ENCODE measurements at regions not wholly inside any gene's neighbourhood (a gene's known extent, or its start where the extent isn't known, plus 50 kb on each side); places are given as distances from the start of the nearest gene placed in this dataset.

- Histone ChIP-seq H3K9ac (ENCODE audit: low read depth, low read length, poor library complexity, severe bottlenecking) (no peak overlapping the region), H3K4me2 (ENCODE audit: low read depth, low read length, poor library complexity, severe bottlenecking) (no peak overlapping the region), H3K79me2 (ENCODE audit: insufficient read depth, low read length) (no peaks in the 10 kb centered on the region), H3F3A (ENCODE audit: low read depth) (no peaks in the 10 kb centered on the region), H4K20me1 (ENCODE audit: insufficient read depth, low read length, poor library complexity, severe bottlenecking) (no peaks in the 10 kb centered on the region), H3K36me3 (ENCODE audit: insufficient read depth, low read length) (no peaks in the 10 kb centered on the region), H3K4me3 (ENCODE audit: low read length, poor library complexity, severe bottlenecking) (no peak overlapping the region), H3K9me2 (replicated peaks; ENCODE audit: low read depth, low read length) (no peaks in the 10 kb centered on the region), H2AFZ (ENCODE audit: low read length) (no peak overlapping the region), H3K27me3 (ENCODE audit: insufficient read depth, low read length, poor library complexity, severe bottlenecking) (no peaks in the 10 kb centered on the region), H3K4me1 (ENCODE audit: insufficient read depth, low read length, poor library complexity, severe bottlenecking) (no peaks in the 10 kb centered on the region), H3K9me3 (ENCODE audit: insufficient read depth, low read depth, low read length) (no peaks in the 10 kb centered on the region)
- TF ChIP-seq EZH2phosphoT487 (IDR thresholded peaks at IDR 0.05; ENCODE audit: borderline replicate concordance): no peak
- TF ChIP-seq CTCF (conservative IDR thresholded peaks at IDR 0.05; ENCODE audit: low read length): no peak
Measured at GRCh38 chr6:164546263-164546662, 763.1 kb downstream of the C6orf118 start.

- H3K9ac ChIP-seq (ENCODE audit: low read depth, low read length, poor library complexity, severe bottlenecking): no peak overlapping the region
- no peaks in the 10 kb centered on the region for H3K9me3 ChIP-seq (ENCODE audit: insufficient read depth, low read depth, low read length)
- H2AFZ ChIP-seq (ENCODE audit: low read length): no peak overlapping the region
- TF ChIP-seq CTCF (conservative IDR thresholded peaks at IDR 0.05; ENCODE audit: low read length) (no peak), EZH2phosphoT487 (IDR thresholded peaks at IDR 0.05; ENCODE audit: borderline replicate concordance) (no peak)
- H3K79me2 ChIP-seq (ENCODE audit: insufficient read depth, low read length): no peaks in the 10 kb centered on the region
- H3K4me3 ChIP-seq (ENCODE audit: low read length, poor library complexity, severe bottlenecking): no peak overlapping the region
- H3K9me2 ChIP-seq (replicated peaks; ENCODE audit: low read depth, low read length): no peaks in the 10 kb centered on the region
- H3K36me3 ChIP-seq (ENCODE audit: insufficient read depth, low read length): no peaks in the 10 kb centered on the region
- no peak overlapping the region for H3K4me2 ChIP-seq (ENCODE audit: low read depth, low read length, poor library complexity, severe bottlenecking)
- H4K20me1 ChIP-seq (ENCODE audit: insufficient read depth, low read length, poor library complexity, severe bottlenecking): no peaks in the 10 kb centered on the region
- no peaks in the 10 kb centered on the region for H3F3A ChIP-seq (ENCODE audit: low read depth)
- H3K4me1 ChIP-seq (ENCODE audit: insufficient read depth, low read length, poor library complexity, severe bottlenecking): no peaks in the 10 kb centered on the region
- H3K27me3 ChIP-seq (ENCODE audit: insufficient read depth, low read length, poor library complexity, severe bottlenecking): no peaks in the 10 kb centered on the region
Measured at GRCh38 chr6:164534070-164534766, 775.2 kb downstream of the C6orf118 start.

- Histone ChIP-seq H3K79me2 (ENCODE audit: insufficient read depth, low read length) (no peaks in the 10 kb centered on the region), H3K36me3 (ENCODE audit: insufficient read depth, low read length) (no peaks in the 10 kb centered on the region), H3K9me3 (ENCODE audit: insufficient read depth, low read depth, low read length) (no peaks in the 10 kb centered on the region), H3F3A (ENCODE audit: low read depth) (no peaks in the 10 kb centered on the region), H3K4me3 (ENCODE audit: low read length, poor library complexity, severe bottlenecking) (no peak overlapping the region), H3K27me3 (ENCODE audit: insufficient read depth, low read length, poor library complexity, severe bottlenecking) (no peaks in the 10 kb centered on the region), H3K4me2 (ENCODE audit: low read depth, low read length, poor library complexity, severe bottlenecking) (no peak overlapping the region), H2AFZ (ENCODE audit: low read length) (no peak overlapping the region), H3K9me2 (replicated peaks; ENCODE audit: low read depth, low read length) (no peaks in the 10 kb centered on the region), H4K20me1 (ENCODE audit: insufficient read depth, low read length, poor library complexity, severe bottlenecking) (no peaks in the 10 kb centered on the region), H3K9ac (ENCODE audit: low read depth, low read length, poor library complexity, severe bottlenecking) (no peak overlapping the region), H3K4me1 (ENCODE audit: insufficient read depth, low read length, poor library complexity, severe bottlenecking) (no peaks in the 10 kb centered on the region)
- TF ChIP-seq CTCF (conservative IDR thresholded peaks at IDR 0.05; ENCODE audit: low read length) (no peak), EZH2phosphoT487 (IDR thresholded peaks at IDR 0.05; ENCODE audit: borderline replicate concordance) (no peak)
Measured at GRCh38 chr6:164533045-164533362, 776.4 kb downstream of the C6orf118 start.
